ENCODE measurements at regions not wholly inside any gene's neighbourhood (a gene's known extent, or its start where the extent isn't known, plus 50 kb on each side); places are given as distances from the start of the nearest gene placed in this dataset.
A peak's percentile ranks its signal among the peaks of the same experiment; 100 is the strongest.

DNA sequence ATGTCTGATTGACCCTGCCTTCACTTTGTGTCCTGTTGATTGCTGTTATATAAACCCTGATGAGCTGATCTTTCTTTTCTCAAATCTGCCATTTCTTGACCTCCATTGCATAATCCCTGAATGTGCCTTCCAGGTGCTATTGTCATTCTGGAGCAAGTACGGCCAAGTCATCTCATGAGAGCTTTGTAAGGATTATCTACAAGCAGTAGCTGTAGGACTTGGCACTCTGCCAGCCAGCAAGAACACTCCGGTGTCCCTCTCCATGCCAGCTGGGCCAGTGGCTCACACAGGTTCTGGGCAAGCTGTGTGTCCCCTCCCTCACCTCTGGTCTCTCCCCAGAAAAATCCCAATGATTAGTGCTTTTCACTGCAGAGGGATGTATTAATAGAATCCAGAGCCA is 348.1 kb downstream of the FOXO1 start:
- DNase-seq, result peak; percentile 28

GRCh38 chr13:40319699-40320579 is 346.5 kb downstream of the FOXO1 start:
- no peak for DNase-seq

GRCh38 chr13:40328091-40328490 is 338.4 kb downstream of the FOXO1 start:
- no peak for DNase-seq

- DNase-seq, result no peak
These were observed 336.5 kb downstream of the FOXO1 start for GRCh38 chr13:40329781-40330485.

DNA sequence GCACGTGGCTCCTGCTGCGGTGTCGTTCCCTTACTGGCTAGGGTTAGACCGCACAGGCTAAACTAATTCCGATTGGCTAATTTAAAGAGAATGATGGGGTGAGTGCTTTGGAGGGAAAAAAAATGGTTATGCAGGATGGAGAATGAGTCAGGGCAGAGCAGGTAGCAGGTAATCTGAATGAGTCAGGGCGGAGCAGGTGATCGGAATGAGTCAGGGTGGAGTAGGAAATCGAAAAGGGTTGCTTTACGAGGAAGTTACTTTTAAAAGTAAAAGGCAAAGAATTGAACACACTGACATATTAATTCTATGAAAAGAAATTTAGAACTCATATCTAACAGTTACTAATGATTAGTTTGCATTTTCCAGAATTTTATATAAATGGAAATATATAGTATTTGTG is 335.5 kb downstream of the FOXO1 start:
- DNase-seq, result no peak

- no peak for DNase-seq
These were observed 334.6 kb downstream of the FOXO1 start for GRCh38 chr13:40331802-40332201.

- DNase-seq, result no peak
These were observed 333.2 kb downstream of the FOXO1 start for GRCh38 chr13:40333226-40333625.

DNA sequence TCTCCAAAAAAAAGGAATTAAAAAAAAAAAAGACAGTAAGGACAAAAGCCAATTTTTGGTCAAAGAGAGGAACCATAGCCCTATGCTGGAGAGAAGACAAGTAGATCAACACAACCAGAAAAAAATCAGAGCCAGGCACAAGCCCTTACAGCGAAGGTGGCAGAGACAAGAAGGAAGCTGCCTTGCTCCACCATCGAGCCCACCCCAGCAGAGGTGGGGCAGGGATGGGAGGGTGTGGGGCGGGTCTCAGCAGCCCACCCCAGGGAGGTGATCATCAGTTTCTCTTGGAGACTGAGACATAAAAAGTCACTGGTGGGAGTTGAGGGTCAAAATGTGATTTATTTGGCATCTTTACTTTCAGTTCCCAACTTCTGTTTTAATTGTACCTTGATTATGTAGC is 332.4 kb downstream of the FOXO1 start:
- DNase-seq, result no peak

- DNase-seq, result no peak
These were observed 331.8 kb downstream of the FOXO1 start for GRCh38 chr13:40334616-40335015.

DNA sequence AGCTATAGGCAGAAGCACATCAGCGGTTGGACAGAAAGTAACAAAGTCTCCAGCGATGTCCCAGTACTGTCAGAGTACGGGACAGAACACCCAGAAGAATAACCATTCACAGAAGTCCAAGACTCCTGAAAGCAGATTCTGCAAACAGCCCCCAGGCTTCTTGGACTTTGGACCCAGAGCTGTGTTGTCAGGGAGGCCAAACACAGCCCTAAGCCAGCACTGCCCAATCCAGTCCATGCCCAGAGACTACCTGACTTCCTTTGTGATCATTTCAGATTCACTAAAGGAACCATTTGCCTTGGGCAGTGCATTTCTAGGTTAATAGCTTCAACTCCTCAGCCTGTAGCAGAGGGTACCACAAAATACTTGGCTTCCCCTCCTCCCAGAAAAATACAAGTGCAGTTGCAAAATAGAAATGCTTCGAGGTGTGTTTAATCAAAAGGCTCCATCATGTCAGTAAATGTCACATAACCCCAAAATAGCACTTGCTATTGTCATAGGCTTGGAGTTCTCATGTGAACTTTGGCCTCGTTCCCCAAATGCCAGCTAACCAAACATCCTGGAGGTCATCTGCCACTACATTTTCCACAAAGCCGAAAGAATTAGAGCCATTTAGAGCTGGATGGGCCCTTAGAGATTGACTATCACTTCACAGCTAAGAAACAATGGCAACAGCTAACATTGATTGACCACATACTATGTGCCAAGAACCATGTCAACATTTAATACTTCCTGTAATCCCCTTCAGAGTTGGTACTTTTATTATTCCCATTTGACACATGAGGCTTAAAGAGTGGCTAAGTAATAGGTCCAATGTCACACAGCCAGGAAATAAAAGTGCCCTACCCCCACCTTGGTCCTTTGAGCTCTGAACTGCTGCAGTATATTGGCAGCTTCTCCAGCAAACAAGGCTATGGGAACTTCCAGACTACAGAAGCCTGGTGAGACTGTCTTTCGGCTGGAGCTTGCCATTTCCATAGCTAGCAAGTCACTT is 329.9 kb downstream of the FOXO1 start:
- no peak for DNase-seq

GRCh38 chr13:40337651-40338050 is 328.8 kb downstream of the FOXO1 start:
- DNase-seq, result no peak

DNA sequence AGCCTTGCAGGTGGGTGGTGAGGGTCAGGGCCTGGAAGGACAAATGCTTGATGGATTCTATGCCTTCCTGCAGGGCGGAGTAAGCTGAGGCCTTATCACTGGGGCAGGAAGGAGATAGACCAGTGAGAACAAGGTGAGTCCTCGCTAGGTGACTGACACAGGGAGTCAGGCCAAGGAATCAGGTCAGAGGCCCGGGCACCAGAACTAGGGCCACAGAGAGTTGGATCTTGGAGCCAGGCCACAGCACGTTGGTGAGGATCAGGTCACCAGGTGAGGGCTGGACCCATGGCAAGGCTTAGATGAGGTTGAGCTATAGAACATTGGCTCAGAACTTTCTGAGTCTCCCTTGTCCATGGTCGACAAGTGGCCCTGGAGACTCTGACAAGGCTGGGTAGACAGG is 328.2 kb downstream of the FOXO1 start:
- DNase-seq, result no peak

GRCh38 chr13:40340368-40341095 is 325.9 kb downstream of the FOXO1 start:
- DNase-seq, result no peak

- peak; percentile 33 for DNase-seq
These were observed 325.4 kb downstream of the FOXO1 start for GRCh38 chr13:40341096-40341471.

GRCh38 chr13:40341501-40341900 is 324.9 kb downstream of the FOXO1 start:
- DNase-seq, result no peak

GRCh38 chr13:40342461-40342860 is 324.0 kb downstream of the FOXO1 start:
- DNase-seq, result no peak

DNA sequence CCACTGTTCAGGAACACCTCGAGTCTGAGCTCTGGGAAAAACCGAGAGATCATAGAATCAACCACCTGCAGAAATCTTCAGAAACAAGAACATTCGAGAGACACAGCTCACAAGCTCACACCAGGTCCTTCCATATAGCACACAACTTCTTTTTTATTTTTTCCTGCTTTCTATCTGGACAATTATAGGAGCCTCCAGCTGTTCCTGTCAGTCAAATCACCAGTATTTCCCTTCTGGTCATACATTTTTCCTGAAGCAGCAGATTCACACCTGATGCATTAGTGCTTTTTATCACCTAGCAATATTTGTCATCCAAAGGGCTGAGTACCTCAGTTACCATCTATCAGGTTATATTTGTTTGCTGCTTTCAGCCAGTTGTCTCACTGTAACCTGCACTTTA is 323.5 kb downstream of the FOXO1 start:
- peak; percentile 14 for DNase-seq

DNA sequence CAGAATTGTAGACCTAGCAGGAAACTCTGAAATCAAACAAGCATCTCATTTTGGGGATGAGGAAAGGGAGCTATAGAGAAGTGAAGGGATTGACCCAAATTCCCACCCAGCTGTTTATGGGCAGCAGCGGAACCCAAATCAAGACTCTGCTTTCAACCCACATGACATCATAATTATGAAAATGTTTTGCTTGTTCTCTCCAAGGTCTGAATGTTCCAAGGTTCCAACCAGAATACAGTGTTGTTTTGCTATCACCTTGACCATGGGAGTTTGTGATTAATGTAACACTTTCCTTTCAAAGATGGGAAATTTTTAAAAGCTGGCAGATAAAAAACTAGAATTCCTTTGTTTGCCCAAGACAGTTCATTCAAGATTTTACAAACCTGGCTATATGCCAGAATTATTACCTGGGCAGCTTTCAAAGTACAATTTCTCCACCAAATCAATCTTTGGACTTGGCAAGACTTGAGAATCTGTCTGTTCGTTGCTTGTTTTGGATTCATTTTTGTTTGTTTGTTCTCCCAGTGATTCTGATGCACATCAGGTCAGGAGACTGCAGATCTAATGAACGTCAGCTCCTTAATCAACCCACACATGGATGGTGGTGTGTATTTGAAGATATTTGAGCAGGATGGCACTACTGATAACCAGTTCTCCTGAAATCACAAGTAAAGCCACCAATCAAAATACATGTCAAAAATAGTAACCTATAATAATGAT is 322.7 kb downstream of the FOXO1 start:
- DNase-seq, result peak; percentile 19

- DNase-seq, result peak; percentile 31
These were observed 321.9 kb downstream of the FOXO1 start for GRCh38 chr13:40344270-40345148.

DNA sequence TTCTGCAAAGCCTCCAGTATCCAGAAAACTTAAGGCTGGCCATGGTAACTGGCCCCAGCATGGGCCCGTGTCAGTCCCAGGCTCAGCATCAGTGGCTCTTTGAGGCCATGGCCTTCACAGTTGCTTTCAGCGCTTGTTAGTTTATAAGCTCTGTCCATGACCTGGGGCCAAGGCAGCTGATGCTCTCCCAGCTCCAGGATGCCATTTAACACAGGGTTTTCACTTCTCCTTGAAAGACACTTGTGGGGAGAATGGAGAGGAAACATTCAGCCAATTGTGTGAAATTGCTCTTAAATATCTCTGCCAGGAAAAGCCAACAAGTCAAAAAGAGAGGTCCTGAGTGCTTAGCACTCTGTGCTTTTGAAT is 321.3 kb downstream of the FOXO1 start:
- no peak for DNase-seq

All from eye (tissue), 1 donor.